Left colon (tissue), 2 donors: ENCODE measurements at regions not wholly inside any gene's neighbourhood (a gene's known extent, or its start where the extent isn't known, plus 50 kb on each side); places are given as distances from the start of the nearest gene placed in this dataset.
"Not testable (repeated sequence)": the region's sequence is repeated elsewhere in the genome, so short reads cannot be mapped to it uniquely, and the experiment has no call there.

Source experiments
- ATAC-seq: fragments of 200-7000 bp; cut with Tn5 transposase; one replicate; pipeline ENCODE4 v1.9.1; 2020; ENCODE audit warnings: mild to moderate bottlenecking, moderate library complexity
- DNase-seq, 2 donors: peaks; one replicate each; pipeline ENCODE4 v3.0.0-alpha.2; 2020
- intact Hi-C, 2 donors: fragments of 100-400 bp; cut with DNase I in 1 of 2; cut with micrococcal nuclease in 1 of 2; formaldehyde crosslinking; loops; one replicate each; pipeline versions ENCODE4 v1.11.2 to v1.14.0; 2022; cut with DNase I, micrococcal nuclease
- donor health status: DM: no; HTN: no; CAD: no.
- donor health status: DM: yes; HTN: yes; CAD: no.

- intact Hi-C loops, result no loop called here
- ATAC-seq, result no peak
- no peak for DNase-seq
These were observed 342.0 kb downstream of the GBA3 start for GRCh38 chr4:23034731-23035130.

- ATAC-seq (no peak), DNase-seq (no peak)
- intact Hi-C loops, result no loop called here
These were observed 341.1 kb downstream of the GBA3 start for GRCh38 chr4:23033796-23034195.

- ATAC-seq, result no peak
- intact Hi-C loops, result no loop called here
- DNase-seq, result no peak
These were observed 336.1 kb downstream of the GBA3 start for GRCh38 chr4:23028875-23029274.

- DNase-seq (no peak), ATAC-seq (no peak)
- intact Hi-C loops, result no loop called here
These were observed 330.9 kb downstream of the GBA3 start for GRCh38 chr4:23023666-23024065.

GRCh38 chr4:23023121-23023520, 330.4 kb downstream of the GBA3 start:
- ATAC-seq (no peak), DNase-seq (no peak)
- intact Hi-C loops, result no loop called here

- ATAC-seq, result no peak
- intact Hi-C loops, result no loop called here
- DNase-seq, result no peak
These were observed 329.3 kb downstream of the GBA3 start for GRCh38 chr4:23022032-23022431.

GRCh38 chr4:23021040-23021439, 328.3 kb downstream of the GBA3 start:
- ATAC-seq, result no peak
- intact Hi-C loops, result no loop called here
- DNase-seq, result no peak

- intact Hi-C loops, ATAC-seq, DNase-seq: not testable (repeated sequence)
These were observed 327.7 kb downstream of the GBA3 start for GRCh38 chr4:23020399-23020798.

- no peak for DNase-seq
- intact Hi-C loops, result no loop called here
- no peak for ATAC-seq
These were observed 324.2 kb downstream of the GBA3 start for GRCh38 chr4:23016981-23017380.

GRCh38 chr4:23015821-23016220, 323.1 kb downstream of the GBA3 start:
- DNase-seq (no peak), ATAC-seq (no peak)
- intact Hi-C loops, result no loop called here

- ATAC-seq (no peak), DNase-seq (no peak)
- intact Hi-C loops, result no loop called here
These were observed 316.4 kb downstream of the GBA3 start for GRCh38 chr4:23009093-23009492.

GRCh38 chr4:23006756-23007155, 314.0 kb downstream of the GBA3 start:
- intact Hi-C loops, result no loop called here
- ATAC-seq (no peak), DNase-seq (no peak)

- DNase-seq (no peak), ATAC-seq (no peak)
- intact Hi-C loops, result no loop called here
These were observed 313.0 kb downstream of the GBA3 start for GRCh38 chr4:23005691-23006090.

- no peak for DNase-seq
- intact Hi-C loops, result no loop called here
- ATAC-seq, result no peak
These were observed 308.7 kb downstream of the GBA3 start for GRCh38 chr4:23001478-23001877.

- DNase-seq (no peak), ATAC-seq (no peak)
- intact Hi-C loops, result no loop called here
These were observed 306.7 kb downstream of the GBA3 start for GRCh38 chr4:22999419-22999818.

GRCh38 chr4:22997358-22998224, 304.9 kb downstream of the GBA3 start:
- no peak for DNase-seq
- intact Hi-C loops, result no loop called here
- no peak for ATAC-seq

- intact Hi-C loops, result no loop called here
- DNase-seq (no peak), ATAC-seq (no peak)
These were observed 298.8 kb downstream of the GBA3 start for GRCh38 chr4:22991576-22991975.

- no peak for ATAC-seq
- no peak for DNase-seq
- intact Hi-C loops, result no loop called here
These were observed 295.8 kb downstream of the GBA3 start for GRCh38 chr4:22988526-22988925.

GRCh38 chr4:22987870-22988269, 295.1 kb downstream of the GBA3 start:
- ATAC-seq, result no peak
- DNase-seq, result no peak
- intact Hi-C loops, result no loop called here

GRCh38 chr4:22986881-22987280, 294.1 kb downstream of the GBA3 start:
- intact Hi-C loops, result no loop called here
- ATAC-seq (no peak), DNase-seq (no peak)

GRCh38 chr4:22986262-22986661, 293.5 kb downstream of the GBA3 start:
- ATAC-seq, result no peak
- DNase-seq, result no peak
- intact Hi-C loops, result no loop called here
